ENCODE measurements at regions not wholly inside any gene's neighbourhood (a gene's known extent, or its start where the extent isn't known, plus 50 kb on each side); places are given as distances from the start of the nearest gene placed in this dataset.

DNA sequence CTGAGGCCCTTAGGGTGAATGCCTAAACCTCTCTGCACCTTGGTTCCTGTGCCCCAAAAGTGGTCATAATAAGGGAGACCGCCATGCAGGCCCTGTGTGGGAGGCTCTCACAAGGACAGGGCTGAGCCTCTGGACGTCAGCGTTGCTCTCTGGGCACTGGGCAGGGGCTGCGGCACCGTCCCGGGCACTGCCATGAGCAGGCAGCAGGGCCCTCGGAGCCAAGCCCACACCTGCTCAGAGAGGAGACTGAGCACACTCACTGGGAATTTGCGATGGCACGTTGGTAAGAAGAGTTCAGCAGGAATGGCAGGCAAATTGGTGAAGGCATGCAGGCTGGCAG is 123.4 kb downstream of the HMX1 start:
- TF ChIP-seq CTCF (IDR thresholded peaks at IDR 0.05), result no peak

- TF ChIP-seq CTCF (IDR thresholded peaks at IDR 0.05), result no peak
Measured at GRCh38 chr4:8747467-8748235, 124.0 kb downstream of the HMX1 start.

DNA sequence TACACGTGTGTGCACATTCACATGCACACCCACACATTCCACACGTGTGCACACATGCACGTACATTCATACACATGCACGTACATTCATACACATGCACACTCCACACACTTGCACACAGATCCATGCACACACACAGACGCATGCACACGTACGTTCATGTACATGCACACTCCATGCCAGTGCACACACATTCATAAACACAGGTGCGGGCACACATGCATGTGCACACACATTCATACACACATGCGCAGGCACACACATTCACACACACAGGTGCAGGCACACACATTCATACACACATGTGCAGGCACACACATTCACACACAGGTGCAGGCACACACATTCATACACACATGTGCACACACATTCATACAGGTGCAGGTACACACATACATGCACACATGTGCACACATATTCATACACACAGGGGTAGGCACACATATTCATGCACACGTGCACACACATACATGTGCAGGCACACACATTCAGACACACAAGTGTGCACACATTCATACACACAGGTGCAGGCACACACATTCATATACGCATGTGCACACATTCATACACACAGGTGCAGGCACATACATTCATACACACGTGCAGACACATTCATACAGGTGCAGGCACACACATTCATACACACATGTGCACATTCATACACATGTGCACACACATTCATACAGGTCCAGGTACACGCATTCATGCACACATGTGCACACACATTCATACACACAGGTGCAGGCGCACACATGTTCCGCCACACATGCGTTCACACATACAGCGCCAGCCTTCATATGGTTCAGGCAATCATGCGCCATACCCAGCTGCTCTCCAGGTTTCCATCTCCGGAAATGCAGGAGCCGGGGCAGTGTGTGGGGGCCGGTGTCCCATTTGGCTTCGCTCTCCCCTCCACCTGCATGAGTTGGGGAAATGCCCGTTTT is 124.8 kb downstream of the HMX1 start:
- no peak for TF ChIP-seq CTCF (IDR thresholded peaks at IDR 0.05)

DNA sequence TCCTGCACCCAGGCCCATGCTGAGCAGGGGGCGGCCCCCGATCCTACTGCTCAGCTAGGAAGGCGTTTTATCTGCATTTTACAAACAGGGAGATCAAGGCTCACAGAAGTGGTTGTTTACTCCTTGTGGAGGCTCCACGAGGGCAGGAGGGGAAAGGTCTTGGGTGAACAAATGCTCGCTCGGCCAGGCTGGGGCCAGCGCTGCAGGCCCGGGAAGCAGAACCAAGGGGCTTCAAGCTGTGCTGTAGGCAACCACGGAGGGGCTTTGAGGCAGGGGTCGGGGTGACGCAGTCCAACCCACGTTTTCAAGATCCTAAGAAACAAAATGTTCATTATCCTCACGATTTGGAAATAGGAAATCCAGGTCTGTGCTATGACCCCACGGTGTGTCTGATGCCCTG is 125.8 kb downstream of the HMX1 start:
- TF ChIP-seq CTCF (IDR thresholded peaks at IDR 0.05), result no peak

DNA sequence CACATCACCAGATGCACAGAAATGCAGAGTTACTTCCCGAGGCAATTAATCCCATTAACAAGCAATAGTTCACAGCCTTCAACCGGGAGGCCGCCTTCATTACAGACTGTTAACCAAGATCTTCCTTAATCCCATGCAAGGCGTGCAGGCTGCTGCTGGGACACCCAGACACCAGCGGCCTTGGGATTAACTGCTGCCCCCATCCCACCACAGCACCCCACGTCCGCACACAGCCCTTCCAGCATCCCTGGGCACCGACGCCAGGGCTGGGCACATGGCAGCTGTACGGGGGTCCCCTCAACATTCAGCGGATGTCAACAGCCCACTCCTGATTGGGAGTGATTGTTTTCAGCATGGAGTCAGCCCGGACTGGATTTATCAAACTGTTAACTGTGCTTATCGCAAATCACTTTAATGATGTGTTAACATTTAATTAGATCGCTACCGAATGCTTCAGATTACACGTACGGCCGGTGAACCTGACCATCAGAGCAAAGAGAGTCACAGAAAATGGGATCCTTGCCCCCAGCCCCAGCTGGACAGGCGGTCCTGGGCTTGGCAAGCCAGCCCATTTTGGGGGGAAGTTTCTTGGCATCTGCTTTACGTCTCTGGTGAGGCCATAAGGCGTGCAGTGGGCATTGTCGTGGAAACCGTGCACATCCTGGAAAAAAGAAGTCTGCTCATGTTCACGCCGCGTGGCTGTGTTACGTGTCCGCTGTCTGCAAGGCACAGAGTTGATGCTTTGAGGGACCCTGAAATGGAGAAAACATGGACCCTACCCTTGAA is 126.4 kb downstream of the HMX1 start:
- TF ChIP-seq CTCF (IDR thresholded peaks at IDR 0.05), result no peak

DNA sequence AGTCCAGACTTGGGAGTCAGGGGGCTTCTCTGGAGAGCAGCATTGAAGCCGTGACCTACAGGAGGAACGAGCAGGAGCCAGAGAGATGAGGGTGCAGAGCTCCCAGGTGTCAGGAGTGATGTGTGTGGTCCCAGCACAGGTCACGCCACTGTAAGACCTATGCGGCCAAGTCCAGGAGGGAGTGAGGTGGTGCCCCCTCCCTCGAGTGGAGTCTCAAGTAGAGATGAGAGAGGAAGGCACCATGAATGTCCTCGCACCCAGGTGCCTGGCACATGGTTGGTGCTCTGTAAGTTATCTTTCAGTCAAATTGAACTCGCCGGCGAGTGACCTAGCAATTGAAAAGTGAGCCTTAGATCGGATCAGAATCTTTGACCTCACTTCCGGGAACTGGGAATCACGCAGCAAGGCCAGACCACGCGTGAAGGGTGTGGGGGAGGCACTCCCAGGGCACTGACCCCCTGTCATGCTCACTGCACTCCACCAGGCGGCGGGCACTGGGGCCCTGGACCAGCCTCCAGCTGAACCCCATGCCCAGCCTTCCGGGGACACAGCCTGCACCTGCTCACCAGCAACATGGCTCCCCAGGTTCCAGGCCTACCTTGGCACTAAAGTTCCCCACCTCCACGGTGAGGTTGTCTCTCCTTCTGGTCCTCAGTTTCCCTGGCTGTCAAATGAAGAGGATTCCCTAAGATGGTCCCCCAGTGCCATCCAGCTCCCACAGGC is 127.4 kb downstream of the HMX1 start:
- no peak; the same call in 1 of the 2 replicates for TF ChIP-seq CTCF (IDR thresholded peaks at IDR 0.05)

- TF ChIP-seq CTCF (IDR thresholded peaks at IDR 0.05), result no peak
Measured at GRCh38 chr4:8742546-8742945, 129.1 kb downstream of the HMX1 start.

Measured in LNCAP (cell line).